GM06990 (cell line): ENCODE measurements at regions not wholly inside any gene's neighbourhood (a gene's known extent, or its start where the extent isn't known, plus 50 kb on each side); places are given as distances from the start of the nearest gene placed in this dataset.
"Not testable (repeated sequence)": the region's sequence is repeated elsewhere in the genome, so short reads cannot be mapped to it uniquely, and the experiment has no call there.

Experiments used
- DNase-seq: peaks from one replicate; pipeline ENCODE4 v3.0.0-alpha.2; 2011; ENCODE audit not compliant: insufficient read length; ENCODE audit errors: extremely low read depth
- H3K27me3 ChIP-seq: replicated peaks from 2 replicates; pipeline ENCODE4 v1.6.0; 2011; ENCODE audit warnings: low read length; ENCODE audit not compliant: control insufficient read depth, insufficient read depth
- H3K36me3 ChIP-seq: 2 replicates; pipeline ENCODE4 v1.5.1; 2011; ENCODE audit warnings: low read length; ENCODE audit not compliant: control insufficient read depth, insufficient read depth
- H3K4me3 ChIP-seq: replicated peaks from 2 replicates; pipeline ENCODE4 v1.5.1; 2011; ENCODE audit warnings: low read depth, mild to moderate bottlenecking, control low read depth, low read length
- TF ChIP-seq, protein P1 (sequence below): IDR thresholded peaks from 2 replicates; pipeline ENCODE4 v1.5.1; 2011; ENCODE audit warnings: low read length, control low read depth, mild to moderate bottlenecking, inconsistent platforms; ENCODE audit not compliant: insufficient read depth, poor library complexity, severe bottlenecking

DNA sequence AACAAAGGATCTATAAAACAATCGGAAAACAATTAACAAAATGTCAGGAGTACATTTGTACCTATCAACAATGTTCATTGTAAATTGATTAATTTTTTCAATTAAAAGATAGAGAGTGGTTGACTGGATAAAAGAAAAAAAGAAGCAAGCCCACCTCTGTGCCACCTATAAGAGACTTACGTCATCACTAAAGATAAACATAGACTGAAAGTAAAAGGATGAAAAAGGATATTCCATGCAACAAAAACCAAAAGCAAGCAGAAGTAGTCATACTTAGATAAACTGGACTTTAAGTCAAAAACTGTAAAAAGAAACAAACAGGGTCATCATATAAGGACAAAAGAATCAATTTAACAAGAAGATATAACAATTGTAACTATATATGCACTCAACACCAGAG is 197.4 kb downstream of the RASEF start:
- TF ChIP-seq, protein P1, sequence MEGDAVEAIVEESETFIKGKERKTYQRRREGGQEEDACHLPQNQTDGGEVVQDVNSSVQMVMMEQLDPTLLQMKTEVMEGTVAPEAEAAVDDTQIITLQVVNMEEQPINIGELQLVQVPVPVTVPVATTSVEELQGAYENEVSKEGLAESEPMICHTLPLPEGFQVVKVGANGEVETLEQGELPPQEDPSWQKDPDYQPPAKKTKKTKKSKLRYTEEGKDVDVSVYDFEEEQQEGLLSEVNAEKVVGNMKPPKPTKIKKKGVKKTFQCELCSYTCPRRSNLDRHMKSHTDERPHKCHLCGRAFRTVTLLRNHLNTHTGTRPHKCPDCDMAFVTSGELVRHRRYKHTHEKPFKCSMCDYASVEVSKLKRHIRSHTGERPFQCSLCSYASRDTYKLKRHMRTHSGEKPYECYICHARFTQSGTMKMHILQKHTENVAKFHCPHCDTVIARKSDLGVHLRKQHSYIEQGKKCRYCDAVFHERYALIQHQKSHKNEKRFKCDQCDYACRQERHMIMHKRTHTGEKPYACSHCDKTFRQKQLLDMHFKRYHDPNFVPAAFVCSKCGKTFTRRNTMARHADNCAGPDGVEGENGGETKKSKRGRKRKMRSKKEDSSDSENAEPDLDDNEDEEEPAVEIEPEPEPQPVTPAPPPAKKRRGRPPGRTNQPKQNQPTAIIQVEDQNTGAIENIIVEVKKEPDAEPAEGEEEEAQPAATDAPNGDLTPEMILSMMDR = no peak
- DNase-seq = no peak
- Histone ChIP-seq H3K4me3 (no peak overlapping the region), H3K27me3 (no peaks in the 10 kb centered on the region), H3K36me3 (no peaks in the 10 kb centered on the region)

DNA sequence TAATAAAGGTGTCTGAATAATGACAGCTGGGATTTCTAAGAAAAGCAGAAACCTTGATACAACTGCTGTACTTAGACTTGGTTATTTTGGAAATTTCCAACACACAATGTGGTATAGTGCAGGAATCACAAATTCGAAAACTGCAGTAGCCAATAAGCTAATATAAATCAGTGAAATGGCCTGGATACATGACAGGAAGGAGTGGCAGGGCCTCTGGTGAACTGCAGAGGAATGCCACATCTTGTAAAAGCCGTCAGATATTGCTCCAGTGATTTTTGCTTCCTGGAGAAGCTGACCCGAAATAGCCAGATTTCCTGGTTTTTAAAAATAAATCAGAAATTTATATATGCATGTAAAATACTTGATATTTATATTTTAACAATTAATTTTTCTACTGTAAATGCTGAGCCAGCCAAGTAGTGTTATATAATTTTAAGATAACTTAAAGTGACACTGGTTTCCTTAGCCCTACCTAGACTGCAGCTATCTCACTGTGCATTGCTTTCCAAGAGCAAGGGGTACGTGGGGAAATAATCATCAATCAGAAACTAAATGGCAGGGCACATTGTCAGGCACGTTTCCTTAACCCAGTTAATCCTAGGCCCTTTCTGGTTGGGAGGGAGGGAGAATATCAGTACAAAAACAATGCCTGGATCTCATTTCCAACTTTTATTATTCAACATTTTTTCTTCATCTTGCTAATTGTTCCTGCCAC is 182.4 kb downstream of the RASEF start:
- TF ChIP-seq, protein P1 = no peak
- Histone ChIP-seq H3K4me3 (no peak overlapping the region), H3K27me3 (no peaks in the 10 kb centered on the region), H3K36me3 (no peaks in the 10 kb centered on the region)
- DNase-seq = no peak

GRCh38 chr9:82882138-82882537 is 180.8 kb downstream of the RASEF start:
- TF ChIP-seq, protein P1 = no peak
- Histone ChIP-seq H3K4me3 (no peak overlapping the region), H3K36me3 (no peaks in the 10 kb centered on the region), H3K27me3 (no peaks in the 10 kb centered on the region)
- no peak for DNase-seq

DNA sequence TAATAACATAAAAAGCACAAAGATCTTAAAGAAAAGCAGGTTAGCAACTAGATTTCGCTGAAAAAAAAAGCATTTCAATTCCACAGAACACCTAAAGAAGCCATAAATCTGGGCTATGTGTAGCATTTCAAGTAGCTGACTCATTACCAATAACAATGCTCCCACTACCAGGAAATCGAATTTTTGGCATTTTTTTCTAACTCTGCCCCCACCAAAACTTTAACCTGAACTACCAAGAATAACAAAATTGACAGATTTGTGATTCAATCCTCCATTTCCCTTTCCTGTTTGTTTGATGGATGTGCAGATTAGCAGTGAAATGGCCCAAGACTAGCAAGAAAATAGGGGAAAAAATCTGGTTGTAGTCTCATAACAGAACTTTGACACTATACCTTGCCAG is 180.2 kb downstream of the RASEF start:
- DNase-seq = no peak
- H3K36me3 ChIP-seq = no peaks in the 10 kb centered on the region
- H3K27me3 ChIP-seq = no peaks in the 10 kb centered on the region
- no peak overlapping the region for H3K4me3 ChIP-seq
- TF ChIP-seq, protein P1 = no peak

GRCh38 chr9:82883436-82883835 is 179.5 kb downstream of the RASEF start:
- Histone ChIP-seq H3K27me3 (no peaks in the 10 kb centered on the region), H3K36me3 (no peaks in the 10 kb centered on the region), H3K4me3 (no peak overlapping the region)
- TF ChIP-seq, protein P1 = no peak
- DNase-seq = no peak

DNA sequence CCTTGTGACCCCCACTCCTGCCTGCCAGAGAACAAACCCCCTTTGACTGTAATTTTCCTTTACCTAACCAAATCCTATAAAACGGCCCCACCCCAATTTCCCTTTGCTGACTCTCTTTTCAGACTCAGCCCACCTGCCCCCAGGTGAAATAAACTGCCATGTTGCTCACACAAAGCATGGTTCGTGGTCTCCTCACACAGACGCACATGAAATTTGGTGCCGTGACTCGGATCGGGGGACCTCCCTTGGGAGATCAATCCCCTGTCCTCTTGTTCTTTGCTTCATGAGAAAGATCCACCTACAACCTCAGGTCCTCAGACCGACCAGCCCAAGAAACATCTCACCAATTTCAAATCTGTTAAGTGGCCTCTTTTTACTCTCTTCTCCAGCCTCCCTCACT is 179.0 kb downstream of the RASEF start:
- not testable (repeated sequence) for DNase-seq, H3K4me3 ChIP-seq, H3K36me3 ChIP-seq, H3K27me3 ChIP-seq
